Chondrocyte (in vitro differentiated cells): ENCODE measurements at regions not wholly inside any gene's neighbourhood (a gene's known extent, or its start where the extent isn't known, plus 50 kb on each side); places are given as distances from the start of the nearest gene placed in this dataset.
"Not testable (repeated sequence)": the region's sequence is repeated elsewhere in the genome, so short reads cannot be mapped to it uniquely, and the experiment has no call there.

Experiments
- DNase-seq: peaks from one replicate; pipeline ENCODE4 v3.0.0; 2021; ENCODE audit warnings: mixed read lengths, low spot score
- H3K27ac Mint-ChIP-seq: one replicate; pipeline ENCODE4 v1.8.0; 2021; ENCODE audit warnings: mild to moderate bottlenecking, moderate library complexity, mixed read lengths; ENCODE audit not compliant: unreplicated experiment
- H3K27me3 Mint-ChIP-seq: 2 replicates; pipeline ENCODE4 v1.8.0; 2021; ENCODE audit warnings: low read depth, mixed read lengths
- H3K36me3 Mint-ChIP-seq: 2 replicates; pipeline ENCODE4 v1.8.0; 2021; ENCODE audit warnings: low read depth, mixed read lengths
- H3K4me1 Mint-ChIP-seq: 2 replicates; pipeline ENCODE4 v1.8.0; 2021; ENCODE audit warnings: low read depth, mild to moderate bottlenecking, mixed read lengths
- H3K4me3 Mint-ChIP-seq: one replicate; pipeline ENCODE4 v1.8.0; 2021; ENCODE audit warnings: mild to moderate bottlenecking, moderate library complexity, mixed read lengths; ENCODE audit not compliant: unreplicated experiment
- H3K9me3 Mint-ChIP-seq: 2 replicates; pipeline ENCODE4 v1.8.0; 2021; ENCODE audit warnings: low read depth, mixed read lengths
- CTCF ChIP-seq: fragments of 200-600 bp; sonication (generic); IDR thresholded peaks from 2 replicates; pipeline ENCODE4 v1.5.0; 2021; ENCODE audit warnings: antibody characterized with exemption, mild to moderate bottlenecking, moderate library complexity

- no peak for DNase-seq
- Mint-ChIP-seq H3K4me3 (no peak overlapping the region), H3K9me3 (no peaks in the 10 kb centered on the region), H3K27me3 (no peaks in the 10 kb centered on the region), H3K4me1 (no peaks in the 10 kb centered on the region), H3K27ac (no peak overlapping the region), H3K36me3 (no peaks in the 10 kb centered on the region)
- TF ChIP-seq CTCF: no peak
These were observed 121.4 kb downstream of the KCNJ2 start for GRCh38 chr17:70290770-70291169.

GRCh38 chr17:70292366-70292765 lies 123.0 kb downstream of the KCNJ2 start:
- Mint-ChIP-seq H3K27ac (no peak overlapping the region), H3K27me3 (no peaks in the 10 kb centered on the region), H3K9me3 (no peaks in the 10 kb centered on the region), H3K4me1 (no peaks in the 10 kb centered on the region), H3K4me3 (no peak overlapping the region), H3K36me3 (no peaks in the 10 kb centered on the region)
- DNase-seq: no peak
- TF ChIP-seq CTCF: no peak

GRCh38 chr17:70293564-70294310 lies 124.4 kb downstream of the KCNJ2 start:
- not testable (repeated sequence) for H3K4me3 Mint-ChIP-seq, H3K27ac Mint-ChIP-seq, H3K27me3 Mint-ChIP-seq, DNase-seq, H3K4me1 Mint-ChIP-seq, H3K9me3 Mint-ChIP-seq, H3K36me3 Mint-ChIP-seq

- Mint-ChIP-seq H3K27me3 (peaks cover 1% of the 10 kb centered on the region), H3K4me3 (no peak overlapping the region), H3K27ac (no peak overlapping the region), H3K9me3 (peaks cover 2% of the 10 kb centered on the region), H3K4me1 (no peaks in the 10 kb centered on the region), H3K36me3 (no peaks in the 10 kb centered on the region)
- no peak for TF ChIP-seq CTCF
- no peak for DNase-seq
These were observed 126.0 kb downstream of the KCNJ2 start for GRCh38 chr17:70295329-70295728.

GRCh38 chr17:70295731-70296130 lies 126.4 kb downstream of the KCNJ2 start:
- H3K4me1 Mint-ChIP-seq: no peaks in the 10 kb centered on the region
- H3K27ac Mint-ChIP-seq: no peak overlapping the region
- no peak for DNase-seq
- peaks cover 1% of the 10 kb centered on the region for H3K27me3 Mint-ChIP-seq
- no peaks in the 10 kb centered on the region for H3K36me3 Mint-ChIP-seq
- H3K9me3 Mint-ChIP-seq: peaks cover 4% of the 10 kb centered on the region
- TF ChIP-seq CTCF: no peak
- no peak overlapping the region for H3K4me3 Mint-ChIP-seq

GRCh38 chr17:70296456-70296855 lies 127.1 kb downstream of the KCNJ2 start:
- Mint-ChIP-seq H3K4me1 (no peaks in the 10 kb centered on the region), H3K9me3 (peaks cover 4% of the 10 kb centered on the region), H3K4me3 (no peak overlapping the region), H3K27ac (no peak overlapping the region), H3K27me3 (peaks cover 1% of the 10 kb centered on the region), H3K36me3 (no peaks in the 10 kb centered on the region)
- no peak for TF ChIP-seq CTCF
- no peak for DNase-seq
